ENCODE measurements at regions not wholly inside any gene's neighbourhood (a gene's known extent, or its start where the extent isn't known, plus 50 kb on each side); places are given as distances from the start of the nearest gene placed in this dataset.

DNA sequence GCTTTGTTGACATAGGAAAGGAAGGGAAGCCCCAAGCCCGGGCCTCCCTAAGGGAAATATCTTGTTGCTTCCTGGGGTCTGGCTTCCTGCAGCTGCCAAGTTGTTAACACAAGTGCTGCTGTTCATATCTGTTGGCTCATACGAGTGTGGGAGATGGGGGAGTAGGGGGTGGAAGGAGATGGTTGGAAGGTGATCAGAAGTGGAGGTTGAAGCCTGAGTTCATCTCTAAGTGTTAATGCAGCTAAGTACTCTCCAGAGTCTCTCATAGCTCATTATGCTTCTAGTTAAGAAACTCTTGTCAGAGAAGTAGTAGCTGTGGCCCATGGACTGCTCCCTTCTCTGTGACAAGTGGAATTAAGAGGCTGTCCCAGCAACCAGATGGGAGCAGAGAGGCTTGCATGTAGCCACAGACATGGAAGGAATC lies 319.2 kb upstream of the SPAG17 start:
- TF ChIP-seq POLR2A (IDR thresholded peaks at IDR 0.05) (no peak), EP300 (IDR thresholded peaks at IDR 0.05) (no peak)
